ENCODE measurements at regions not wholly inside any gene's neighbourhood (a gene's known extent, or its start where the extent isn't known, plus 50 kb on each side); places are given as distances from the start of the nearest gene placed in this dataset.

- TF ChIP-seq POLR2AphosphoS5 (IDR thresholded peaks at IDR 0.05; ENCODE audit: low read depth, low read length) (no peak), SIN3A (IDR thresholded peaks at IDR 0.05; ENCODE audit: borderline replicate concordance, insufficient read depth, low read length) (no peak)
These were observed 479.7 kb upstream of the PCDH15 start for GRCh38 chr10:55280696-55281095.
